H9 (cell line): ENCODE measurements at regions not wholly inside any gene's neighbourhood (a gene's known extent, or its start where the extent isn't known, plus 50 kb on each side); places are given as distances from the start of the nearest gene placed in this dataset.

ENCODE experiments used
- DNase-seq: peaks from one replicate; pipeline ENCODE4 v3.0.0-alpha.2; 2017
- H2AFZ ChIP-seq: one replicate; pipeline ENCODE4 v1.6.1; 2013; ENCODE audit warnings: mild to moderate bottlenecking, low read length, control low read depth, moderate library complexity
- H2AK5ac ChIP-seq: 2 replicates; pipeline ENCODE4 v1.6.1; 2013; ENCODE audit warnings: low read length, control low read depth, mixed read lengths; ENCODE audit not compliant: insufficient read length
- H2BK120ac ChIP-seq: one replicate; pipeline ENCODE4 v1.6.1; 2013; ENCODE audit warnings: low read depth, mild to moderate bottlenecking, low read length, control low read depth, inconsistent platforms; ENCODE audit not compliant: poor library complexity, severe bottlenecking
- H2BK12ac ChIP-seq: 2 replicates; pipeline ENCODE4 v1.6.1; 2013; ENCODE audit warnings: low read length, control low read depth, mixed read lengths, low read depth; ENCODE audit not compliant: insufficient read length
- H2BK15ac ChIP-seq: 2 replicates; pipeline ENCODE4 v1.6.1; 2013; ENCODE audit warnings: low read depth, low read length, control low read depth
- H2BK20ac ChIP-seq: one replicate; pipeline ENCODE4 v1.6.1; 2013; ENCODE audit warnings: low read depth, mild to moderate bottlenecking, low read length, control low read depth, inconsistent platforms; ENCODE audit not compliant: poor library complexity, severe bottlenecking
- H2BK5ac ChIP-seq: 2 replicates; pipeline ENCODE4 v1.6.1; 2013; ENCODE audit warnings: low read length, control low read depth, mixed read lengths; ENCODE audit not compliant: insufficient read length
- H3K14ac ChIP-seq: 2 replicates; pipeline ENCODE4 v1.6.1; 2013; ENCODE audit warnings: low read length, control low read depth; ENCODE audit not compliant: insufficient read depth
- H3K18ac ChIP-seq: 2 replicates; pipeline ENCODE4 v1.6.1; 2013; ENCODE audit warnings: low read depth, mild to moderate bottlenecking, mixed read lengths, low read length, control low read depth; ENCODE audit not compliant: insufficient read length
- H3K23ac ChIP-seq: 2 replicates; pipeline ENCODE4 v1.6.1; 2013; ENCODE audit warnings: low read length, control low read depth, mixed read lengths, low read depth; ENCODE audit not compliant: insufficient read length
- H3K23me2 ChIP-seq: 2 replicates; pipeline ENCODE4 v1.6.1; 2013; ENCODE audit warnings: low read depth, mild to moderate bottlenecking, mixed read lengths, low read length, control low read depth; ENCODE audit not compliant: insufficient read length, poor library complexity, severe bottlenecking
- H3K27ac ChIP-seq: 2 replicates; pipeline ENCODE4 v1.5.1; 2013; ENCODE audit warnings: low read length, control low read depth, mixed read lengths, low read depth; ENCODE audit not compliant: insufficient read length
- H3K27me3 ChIP-seq: 2 replicates; pipeline ENCODE4 v1.6.1; 2013; ENCODE audit warnings: low read length, control low read depth, inconsistent platforms; ENCODE audit not compliant: insufficient read depth
- H3K4ac ChIP-seq: 2 replicates; pipeline ENCODE4 v1.6.1; 2013; ENCODE audit warnings: low read depth, mild to moderate bottlenecking, control low read depth, inconsistent platforms, low read length, moderate library complexity
- H3K4me1 ChIP-seq: 2 replicates; pipeline ENCODE4 v1.6.1; 2013; ENCODE audit warnings: low read length, control low read depth, inconsistent platforms; ENCODE audit not compliant: insufficient read depth
- H3K4me2 ChIP-seq: 2 replicates; pipeline ENCODE4 v1.6.1; 2013; ENCODE audit warnings: low read length, control low read depth, mixed read lengths; ENCODE audit not compliant: insufficient read length, insufficient read depth
- H3K56ac ChIP-seq: 2 replicates; pipeline ENCODE4 v1.6.1; 2013; ENCODE audit warnings: low read depth, mild to moderate bottlenecking, mixed read lengths, low read length, control low read depth; ENCODE audit not compliant: insufficient read length
- H3K79me1 ChIP-seq: 2 replicates; pipeline ENCODE4 v1.6.1; 2013; ENCODE audit warnings: low read depth, mild to moderate bottlenecking, moderate library complexity, low read length, control low read depth, inconsistent platforms; ENCODE audit not compliant: insufficient read depth, poor library complexity, severe bottlenecking
- H3K79me2 ChIP-seq: 2 replicates; pipeline ENCODE4 v1.6.1; 2013; ENCODE audit warnings: low read length, control low read depth, inconsistent platforms; ENCODE audit not compliant: insufficient read depth
- H3K9ac ChIP-seq: 2 replicates; pipeline ENCODE4 v1.6.1; 2013; ENCODE audit warnings: low read length, control low read depth, mixed read lengths; ENCODE audit not compliant: insufficient read length; ENCODE audit errors: extremely low read depth
- H3K9me3 ChIP-seq: one replicate; pipeline ENCODE4 v1.6.1; 2013; ENCODE audit warnings: low read depth, low read length, inconsistent platforms; ENCODE audit not compliant: control insufficient read depth
- H3T11ph ChIP-seq: one replicate; pipeline ENCODE4 v1.6.1; 2013; ENCODE audit warnings: mild to moderate bottlenecking, low read length, control low read depth, inconsistent platforms
- H4K20me1 ChIP-seq: one replicate; pipeline ENCODE4 v1.6.1; 2013; ENCODE audit not compliant: control insufficient read depth, insufficient read length, insufficient read depth
- H4K5ac ChIP-seq: 2 replicates; pipeline ENCODE4 v1.6.1; 2013; ENCODE audit warnings: low read depth, mild to moderate bottlenecking, mixed read lengths, low read length, control low read depth; ENCODE audit not compliant: insufficient read length
- H4K8ac ChIP-seq: replicated peaks from 2 replicates; pipeline ENCODE4 v1.6.1; 2013; ENCODE audit warnings: low read length, control low read depth, mixed read lengths, low read depth; ENCODE audit not compliant: insufficient read length
- H4K91ac ChIP-seq: 2 replicates; pipeline ENCODE4 v1.6.1; 2013; ENCODE audit warnings: low read depth, mild to moderate bottlenecking, moderate library complexity, mixed read lengths, low read length, control low read depth; ENCODE audit not compliant: insufficient read length
- H3K27ac Mint-ChIP-seq, 3 experiments: 2 replicates in 2 of 3; 3 replicates in 1 of 3; pipeline ENCODE4 v1.8.0; 2020 to 2021; ENCODE audit warnings: mixed read lengths in 3 of 3, mild to moderate bottlenecking in 1 of 3, moderate library complexity in 1 of 3
- H3K27me3 Mint-ChIP-seq: 2 replicates; pipeline ENCODE4 v1.8.0; 2021; ENCODE audit warnings: low read depth, mild to moderate bottlenecking, moderate library complexity, mixed read lengths
- H3K36me3 Mint-ChIP-seq, 3 experiments: 2 replicates in 2 of 3; 3 replicates in 1 of 3; pipeline ENCODE4 v1.8.0; 2020 to 2021; ENCODE audit warnings: low read depth in 3 of 3, mixed read lengths in 3 of 3; ENCODE audit not compliant: insufficient read depth in 1 of 3
- H3K4me1 Mint-ChIP-seq, 2 experiments: 2 replicates each; pipeline ENCODE4 v1.8.0; 2020; ENCODE audit warnings: mixed read lengths in 2 of 2
- H3K4me3 Mint-ChIP-seq, 2 experiments: 2 replicates in 1 of 2; 3 replicates in 1 of 2; pipeline ENCODE4 v1.8.0; 2020 to 2021; ENCODE audit warnings: mild to moderate bottlenecking in 2 of 2, mixed read lengths in 2 of 2, moderate library complexity in 1 of 2
- H3K9me3 Mint-ChIP-seq, 2 experiments: 2 replicates in 1 of 2; 3 replicates in 1 of 2; pipeline ENCODE4 v1.8.0; 2020; ENCODE audit warnings: mild to moderate bottlenecking in 2 of 2, mixed read lengths in 2 of 2, moderate library complexity in 1 of 2
- CTCF ChIP-seq: fragments of 200-600 bp; sonication (generic); conservative IDR thresholded peaks from 3 replicates; pipeline ENCODE4 v1.8.0; 2021; ENCODE audit warnings: antibody characterized with exemption, mild to moderate bottlenecking
- WGBS: extraction: QIAGEN DNeasy Blood & Tissue Kit; methylation state at CpG from one replicate; pipeline ENCODE4 v1.1.7; 2013; ENCODE audit warnings: missing lambda C conversion rate, low lambda C conversion rate, mixed read lengths; ENCODE audit not compliant: insufficient read length; ENCODE audit errors: extremely low coverage; 5-methylcytosine and 5-hydroxymethylcytosine counted together

GRCh38 chr4:81356621-81357020, 115.1 kb downstream of the RASGEF1B start:
- Histone ChIP-seq H3K4ac (no peak overlapping the region), H3K4me1 (no peaks in the 10 kb centered on the region), H4K91ac (no peak overlapping the region), H2AFZ (no peak overlapping the region), H2BK5ac (no peak overlapping the region), H3K9ac (no peak overlapping the region), H3K18ac (no peak overlapping the region), H4K8ac (no peak overlapping the region), H3K79me1 (no peaks in the 10 kb centered on the region), H2BK120ac (no peak overlapping the region), H2BK12ac (no peak overlapping the region), H3K23ac (no peak overlapping the region), H3K27me3 (no peaks in the 10 kb centered on the region), H4K20me1 (no peaks in the 10 kb centered on the region), H2AK5ac (no peak overlapping the region), H3K56ac (no peak overlapping the region), H4K5ac (no peak overlapping the region), H3K9me3 (no peaks in the 10 kb centered on the region), H2BK20ac (no peak overlapping the region), H2BK15ac (no peak overlapping the region), H3K23me2 (no peaks in the 10 kb centered on the region), H3T11ph (no peak overlapping the region), H3K14ac (no peak overlapping the region), H3K27ac (no peak overlapping the region), H3K4me2 (no peak overlapping the region), H3K79me2 (no peaks in the 10 kb centered on the region)
- no peak for DNase-seq
- Mint-ChIP-seq H3K27ac (no peak overlapping the region), H3K4me1 (peaks cover 3 to 18% of the 10 kb centered on the region in 2 experiments), H3K4me3 (no peak overlapping the region), H3K27me3 (no peaks in the 10 kb centered on the region), H3K36me3 (no peaks in the 10 kb centered on the region; a peak in 1 of 7 replicates), H3K9me3 (no peaks in the 10 kb centered on the region)
- TF ChIP-seq CTCF, result no peak
- no CpG with 5 or more reads among the region's 1 CpG for WGBS
